ENCODE measurements at regions not wholly inside any gene's neighbourhood (a gene's known extent, or its start where the extent isn't known, plus 50 kb on each side); places are given as distances from the start of the nearest gene placed in this dataset.
"Not testable (repeated sequence)": the region's sequence is repeated elsewhere in the genome, so short reads cannot be mapped to it uniquely, and the experiment has no call there.

GRCh38 chr18:71242981-71243380, 954.1 kb downstream of the SOCS6 start:
- DNase-seq (ENCODE audit: low read depth): no peak

GRCh38 chr18:71238974-71239624, 950.3 kb downstream of the SOCS6 start:
- DNase-seq (ENCODE audit: low read depth): no peak

GRCh38 chr18:71237641-71238040, 948.8 kb downstream of the SOCS6 start:
- no peak for DNase-seq (ENCODE audit: low read depth)

GRCh38 chr18:71233177-71233576, 944.3 kb downstream of the SOCS6 start:
- DNase-seq (ENCODE audit: low read depth): no peak

- DNase-seq (ENCODE audit: low read depth): no peak
Observed at GRCh38 chr18:71223486-71223885, 934.6 kb downstream of the SOCS6 start.

GRCh38 chr18:71221405-71221804, 932.6 kb downstream of the SOCS6 start:
- no peak for DNase-seq (ENCODE audit: low read depth)

- not testable (repeated sequence) for DNase-seq (ENCODE audit: low read depth)
Observed at GRCh38 chr18:71212739-71213138, 923.9 kb downstream of the SOCS6 start.

GRCh38 chr18:71212222-71212621, 923.4 kb downstream of the SOCS6 start:
- no peak for DNase-seq (ENCODE audit: low read depth)

GRCh38 chr18:71209944-71210343, 921.1 kb downstream of the SOCS6 start:
- no peak for DNase-seq (ENCODE audit: low read depth)

GRCh38 chr18:71194438-71194837, 905.6 kb downstream of the SOCS6 start:
- no peak for DNase-seq (ENCODE audit: low read depth)

- no peak for DNase-seq (ENCODE audit: low read depth)
Observed at GRCh38 chr18:71189581-71189980, 900.7 kb downstream of the SOCS6 start.

- no peak for DNase-seq (ENCODE audit: low read depth)
Observed at GRCh38 chr18:71168557-71169145, 879.8 kb downstream of the SOCS6 start.

- DNase-seq (ENCODE audit: low read depth): no peak
Observed at GRCh38 chr18:71136487-71136886, 847.6 kb downstream of the SOCS6 start.

- DNase-seq (ENCODE audit: low read depth): no peak
Observed at GRCh38 chr18:71134122-71134521, 845.3 kb downstream of the SOCS6 start.

- DNase-seq (ENCODE audit: low read depth): no peak
Observed at GRCh38 chr18:71131918-71132317, 843.1 kb downstream of the SOCS6 start.

GRCh38 chr18:71130351-71130750, 841.5 kb downstream of the SOCS6 start:
- no peak for DNase-seq (ENCODE audit: low read depth)

- no peak for DNase-seq (ENCODE audit: low read depth)
Observed at GRCh38 chr18:71125581-71125980, 836.7 kb downstream of the SOCS6 start.

GRCh38 chr18:71116535-71116934, 827.7 kb downstream of the SOCS6 start:
- no peak for DNase-seq (ENCODE audit: low read depth)

- no peak for DNase-seq (ENCODE audit: low read depth)
Observed at GRCh38 chr18:71115261-71115660, 826.4 kb downstream of the SOCS6 start.

- no peak for DNase-seq (ENCODE audit: low read depth)
Observed at GRCh38 chr18:71114550-71115210, 825.8 kb downstream of the SOCS6 start.

GRCh38 chr18:71107244-71107643, 818.4 kb downstream of the SOCS6 start:
- DNase-seq (ENCODE audit: low read depth): no peak

- DNase-seq (ENCODE audit: low read depth): no peak
Observed at GRCh38 chr18:71106701-71107100, 817.9 kb downstream of the SOCS6 start.

GRCh38 chr18:71105994-71106546, 817.2 kb downstream of the SOCS6 start:
- DNase-seq (ENCODE audit: low read depth): no peak
